ENCODE measurements at regions not wholly inside any gene's neighbourhood (a gene's known extent, or its start where the extent isn't known, plus 50 kb on each side); places are given as distances from the start of the nearest gene placed in this dataset.

GRCh38 chr5:36462295-36463021 lies 143.9 kb upstream of the SLC1A3 start:
- TF ChIP-seq EZH2phosphoT487 (IDR thresholded peaks at IDR 0.05; ENCODE audit: insufficient read depth, low read depth), result no peak
- TF ChIP-seq EZH2 (IDR thresholded peaks at IDR 0.05; ENCODE audit: insufficient read depth, poor library complexity, severe bottlenecking), result no peak
